ENCODE measurements at regions not wholly inside any gene's neighbourhood (a gene's known extent, or its start where the extent isn't known, plus 50 kb on each side); places are given as distances from the start of the nearest gene placed in this dataset.

GRCh38 chr1:4101459-4102161 lies 201.5 kb upstream of the C1orf174 start:
- H3K4me3 ChIP-seq (ENCODE audit: low read length), result no peak overlapping the region
- no peak for DNase-seq (ENCODE audit: low read depth, low spot score)

DNA sequence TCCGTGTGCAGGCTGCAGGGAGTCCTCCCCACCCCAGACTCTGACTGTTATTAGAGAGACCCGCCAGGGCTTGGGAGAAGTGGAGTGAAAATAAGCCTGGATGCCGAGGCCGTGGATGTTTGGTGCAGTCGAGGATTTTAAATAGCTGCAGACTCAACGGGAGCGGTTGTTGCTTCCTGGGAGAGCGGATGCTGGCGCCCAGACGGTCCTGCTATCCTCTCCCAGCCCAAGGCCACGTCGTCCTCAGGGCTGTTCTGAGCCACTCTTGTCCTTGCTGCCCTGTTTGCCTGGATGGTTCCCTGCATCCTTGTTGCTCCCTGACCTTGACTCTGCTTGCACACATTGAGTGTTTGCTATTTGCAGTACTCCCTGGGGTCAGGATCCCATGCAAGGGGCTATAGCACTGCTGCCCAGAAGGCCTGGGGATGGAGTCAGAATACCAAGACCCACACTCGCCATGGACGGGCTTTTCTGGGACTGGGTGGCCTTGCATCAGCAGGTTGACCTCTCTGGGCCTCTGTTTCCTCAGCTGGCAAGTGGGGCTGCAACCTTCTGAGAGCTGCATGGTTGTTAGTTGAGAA lies 205.3 kb upstream of the C1orf174 start:
- DNase-seq (ENCODE audit: low read depth, low spot score), result no peak
- no peak overlapping the region for H3K4me3 ChIP-seq (ENCODE audit: low read length)

DNA sequence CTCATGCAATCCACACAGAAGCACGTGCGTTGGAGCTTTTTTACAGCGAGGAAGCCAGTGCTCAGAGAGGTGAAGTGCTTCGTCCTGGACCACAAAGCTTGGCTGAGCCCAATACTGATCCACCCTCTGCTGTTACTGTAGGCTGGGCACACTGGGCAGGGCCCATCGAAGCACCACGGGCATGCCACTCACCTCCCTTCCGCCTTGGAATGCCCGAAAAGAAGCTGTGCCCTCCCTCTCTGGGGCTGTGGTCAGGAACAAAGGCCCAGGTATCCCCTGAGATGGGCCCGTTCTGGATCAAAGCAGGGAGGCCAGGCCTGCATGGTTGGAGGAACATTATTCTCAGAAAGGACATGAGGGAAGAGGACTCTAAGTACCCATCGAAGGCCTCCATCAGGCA lies 206.7 kb upstream of the C1orf174 start:
- no peak overlapping the region for H3K4me3 ChIP-seq (ENCODE audit: low read length)
- no peak for DNase-seq (ENCODE audit: low read depth, low spot score)

DNA sequence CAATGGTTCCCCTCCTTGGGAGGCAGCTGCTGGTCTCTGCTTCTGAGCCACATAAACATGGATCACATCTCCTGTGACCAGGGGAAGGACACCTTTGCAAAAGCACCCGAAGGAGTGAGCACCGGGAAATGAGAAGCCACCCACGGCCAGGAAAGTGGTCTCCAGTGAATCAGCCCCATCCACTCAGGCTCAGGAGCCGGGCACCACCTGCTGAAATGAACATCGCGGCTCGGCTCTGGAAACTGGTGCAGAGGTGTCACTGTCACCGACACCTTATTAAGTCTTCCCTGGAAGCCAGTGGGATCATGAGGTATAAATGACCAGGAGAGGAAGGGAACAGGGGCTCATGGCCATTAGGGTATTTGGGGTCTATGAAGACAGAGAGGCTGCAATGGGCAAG lies 207.2 kb upstream of the C1orf174 start:
- H3K4me3 ChIP-seq (ENCODE audit: low read length), result no peak overlapping the region
- no peak for DNase-seq (ENCODE audit: low read depth, low spot score)

DNA sequence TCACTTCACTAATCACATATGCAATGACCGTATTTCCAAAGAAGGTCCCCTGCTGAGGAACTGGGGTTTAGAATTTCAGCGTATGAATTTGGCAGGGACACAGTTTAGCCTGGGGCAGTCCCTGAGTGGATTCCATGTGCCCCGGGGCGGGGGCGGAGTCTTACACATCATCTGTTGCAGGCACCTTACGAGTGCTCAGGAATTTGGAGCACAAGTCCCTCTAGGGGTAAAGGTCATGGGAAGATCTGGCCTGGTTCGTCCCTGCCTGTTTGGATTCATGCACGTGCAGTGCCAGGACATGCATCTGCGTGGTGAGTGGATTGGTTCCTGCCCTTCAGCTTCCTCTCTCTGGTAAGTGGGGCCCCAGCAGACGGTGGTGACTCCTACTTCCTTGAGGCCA lies 208.3 kb upstream of the C1orf174 start:
- DNase-seq (ENCODE audit: low read depth, low spot score), result no peak
- H3K4me3 ChIP-seq (ENCODE audit: low read length), result no peak overlapping the region

GRCh38 chr1:4108758-4109627 lies 208.9 kb upstream of the C1orf174 start:
- DNase-seq (ENCODE audit: low read depth, low spot score), result no peak

GRCh38 chr1:4109628-4109940 lies 209.5 kb upstream of the C1orf174 start:
- DNase-seq (ENCODE audit: low read depth, low spot score), result no peak
- no peak overlapping the region for H3K4me3 ChIP-seq (ENCODE audit: low read length)

More at GRCh38 chr1:4108758-4109627, 208.9 kb upstream of the C1orf174 start:
- no peak overlapping the region for H3K4me3 ChIP-seq (ENCODE audit: low read length)

GRCh38 chr1:4110888-4111287 lies 210.8 kb upstream of the C1orf174 start:
- no peak for DNase-seq (ENCODE audit: low read depth, low spot score)
- no peak overlapping the region for H3K4me3 ChIP-seq (ENCODE audit: low read length)

DNA sequence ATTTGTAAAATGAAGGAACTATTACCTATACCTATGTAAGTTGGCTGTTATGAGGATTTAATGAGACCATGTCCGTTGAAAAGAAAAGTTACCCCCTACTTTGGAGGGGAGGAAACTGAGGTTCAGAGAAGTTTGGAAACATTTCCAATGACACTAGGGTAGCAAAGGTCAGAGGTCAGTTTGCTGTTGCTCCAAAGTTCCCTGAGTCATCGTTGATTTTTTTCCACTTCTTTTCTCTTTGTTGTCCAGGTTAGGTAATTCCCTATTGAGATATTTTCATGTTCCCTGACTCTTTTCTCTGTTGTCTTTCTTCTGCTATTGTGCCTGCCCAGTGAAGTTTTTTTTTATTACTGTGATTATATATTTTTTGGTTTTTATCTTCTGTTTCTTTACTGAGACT lies 213.8 kb upstream of the C1orf174 start:
- no peak for DNase-seq (ENCODE audit: low read depth, low spot score)
- H3K4me3 ChIP-seq (ENCODE audit: low read length), result no peak overlapping the region

- no peak for DNase-seq (ENCODE audit: low read depth, low spot score)
- H3K4me3 ChIP-seq (ENCODE audit: low read length), result no peak overlapping the region
Observed at GRCh38 chr1:4115191-4115900, 215.3 kb upstream of the C1orf174 start.

DNA sequence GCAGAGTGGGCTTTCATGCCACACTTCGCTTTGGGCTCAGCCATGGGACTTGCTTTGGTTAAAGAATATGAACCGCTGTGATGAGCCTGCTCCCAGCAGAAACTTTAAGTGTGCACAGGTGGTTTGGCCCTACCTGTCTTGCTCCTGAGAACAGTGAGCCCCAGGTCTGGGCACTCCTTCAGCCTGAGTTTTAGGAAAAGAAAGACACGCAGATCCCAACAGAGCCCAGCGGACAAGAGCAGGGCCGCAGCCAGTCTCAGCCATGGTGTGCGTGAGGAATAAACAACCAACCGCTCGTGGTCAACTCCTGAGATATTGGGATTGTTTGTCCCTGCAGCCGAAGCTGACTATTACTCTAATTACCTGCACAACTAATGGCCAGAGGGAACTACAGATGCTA lies 217.1 kb upstream of the C1orf174 start:
- H3K4me3 ChIP-seq (ENCODE audit: low read length), result no peak overlapping the region
- no peak for DNase-seq (ENCODE audit: low read depth, low spot score)

GRCh38 chr1:4118746-4119515 lies 218.9 kb upstream of the C1orf174 start:
- no peak overlapping the region for H3K4me3 ChIP-seq (ENCODE audit: low read length)
- no peak for DNase-seq (ENCODE audit: low read depth, low spot score)

GRCh38 chr1:4119516-4120220 lies 219.6 kb upstream of the C1orf174 start:
- no peak for DNase-seq (ENCODE audit: low read depth, low spot score)
- no peak overlapping the region for H3K4me3 ChIP-seq (ENCODE audit: low read length)

DNA sequence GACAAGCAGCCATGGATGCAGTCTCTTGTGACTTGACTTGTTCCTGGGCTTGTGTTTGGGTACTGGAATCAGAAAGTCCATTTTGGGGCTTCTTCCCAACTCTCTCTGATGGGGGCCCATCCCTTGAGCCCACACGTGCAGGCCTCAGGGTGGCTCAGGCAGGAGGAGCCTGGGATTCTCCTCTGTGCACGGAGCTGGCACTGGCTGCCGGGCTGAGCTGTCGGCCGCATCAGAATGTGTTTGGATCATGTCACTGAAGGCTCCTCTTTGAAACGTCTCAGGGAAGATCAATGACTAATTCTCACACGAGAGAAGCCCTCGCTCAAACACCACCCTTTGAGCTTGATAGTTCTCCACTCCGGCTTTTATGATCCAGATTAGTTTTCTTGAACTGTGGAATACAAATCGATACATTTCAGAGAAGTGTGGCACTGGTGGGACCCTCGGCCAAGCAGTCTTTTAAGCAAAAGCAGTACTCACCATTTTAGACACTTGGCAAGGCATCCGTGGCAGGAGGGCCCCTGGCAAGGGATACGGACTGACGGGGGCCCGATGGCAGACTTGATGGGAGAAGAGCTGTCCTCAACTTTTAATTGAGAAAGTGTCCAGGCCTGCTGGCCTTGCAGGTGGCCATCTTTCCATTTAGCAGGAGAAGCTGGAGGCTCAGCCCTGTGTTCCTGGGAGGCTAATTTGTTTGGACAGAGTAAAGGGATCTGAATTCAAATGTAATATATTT lies 220.7 kb upstream of the C1orf174 start:
- no peak for DNase-seq (ENCODE audit: low read depth, low spot score)
- H3K4me3 ChIP-seq (ENCODE audit: low read length), result no peak overlapping the region

DNA sequence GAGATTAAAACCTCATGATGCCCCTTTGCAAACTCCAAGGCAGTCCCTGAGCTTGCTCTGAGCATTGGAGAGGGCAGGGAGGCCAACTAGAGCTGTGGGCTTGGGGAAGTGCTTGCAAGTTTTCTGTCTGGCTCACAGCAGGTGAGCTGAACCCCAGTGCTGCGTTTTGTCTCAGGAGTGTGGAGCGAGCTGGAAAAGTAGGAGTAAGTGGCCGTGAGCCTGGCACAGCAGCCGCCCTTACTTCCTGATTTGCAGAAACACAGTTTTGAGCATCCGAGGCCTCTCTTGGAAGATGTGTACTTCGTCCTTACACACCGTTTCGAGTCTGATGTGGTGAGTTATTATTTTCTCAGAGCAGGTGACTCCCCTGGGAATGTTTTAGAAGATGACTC lies 221.2 kb upstream of the C1orf174 start:
- H3K4me3 ChIP-seq (ENCODE audit: low read length), result no peak overlapping the region
- DNase-seq (ENCODE audit: low read depth, low spot score), result no peak

- H3K4me3 ChIP-seq (ENCODE audit: low read length), result no peak overlapping the region
- DNase-seq (ENCODE audit: low read depth, low spot score), result no peak
Observed at GRCh38 chr1:4121834-4122512, 221.9 kb upstream of the C1orf174 start.

- H3K4me3 ChIP-seq (ENCODE audit: low read length), result no peak overlapping the region
- no peak for DNase-seq (ENCODE audit: low read depth, low spot score)
Observed at GRCh38 chr1:4122513-4123160, 222.6 kb upstream of the C1orf174 start.
